Stimulated activated CD4-positive, alpha-beta T cell treated with anti-CD3 and anti-CD28 coated beads, Interleukin-4, amount 100 ng/mL, for 24 hours (primary cell): ENCODE measurements at regions not wholly inside any gene's neighbourhood (a gene's known extent, or its start where the extent isn't known, plus 50 kb on each side); places are given as distances from the start of the nearest gene placed in this dataset.
"Not testable (repeated sequence)": the region's sequence is repeated elsewhere in the genome, so short reads cannot be mapped to it uniquely, and the experiment has no call there.

Source experiments
- DNase-seq: peaks from one replicate; pipeline ENCODE4 v3.0.0-alpha.2; 2020

DNA sequence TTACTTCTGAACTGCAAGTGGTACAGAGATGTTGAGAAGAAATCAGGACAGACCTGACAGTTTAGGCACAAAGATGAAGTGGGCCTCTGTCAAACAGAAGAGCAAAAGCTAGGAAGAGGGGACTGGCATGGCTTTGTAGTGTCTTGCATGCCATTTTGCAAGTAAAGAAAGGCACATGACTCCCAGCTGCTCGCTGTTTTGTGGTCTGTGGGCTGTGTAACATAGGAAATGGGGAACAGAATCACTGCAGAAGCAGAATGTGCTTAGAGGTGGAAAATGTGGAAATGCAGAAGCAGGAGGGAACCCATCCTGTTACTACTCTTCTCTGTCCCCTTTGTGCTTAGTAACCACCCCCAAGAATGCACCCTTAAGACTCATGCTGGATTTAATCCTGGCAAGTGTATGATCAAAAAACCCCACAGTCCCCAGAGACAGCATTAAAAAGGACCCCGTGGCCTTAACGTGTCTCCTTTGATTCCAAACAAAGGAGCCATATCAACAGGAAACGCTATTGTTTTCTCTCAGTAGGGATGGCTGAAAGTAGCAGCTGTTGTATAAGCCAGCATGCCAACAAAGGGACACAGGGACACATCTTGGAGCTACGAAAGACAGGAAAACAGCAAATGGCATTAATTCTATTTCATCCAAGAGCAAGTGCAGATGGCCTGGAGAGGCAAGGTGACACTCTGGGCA, 177.6 kb upstream of the GLRA2 start:
- DNase-seq: no peak

DNA sequence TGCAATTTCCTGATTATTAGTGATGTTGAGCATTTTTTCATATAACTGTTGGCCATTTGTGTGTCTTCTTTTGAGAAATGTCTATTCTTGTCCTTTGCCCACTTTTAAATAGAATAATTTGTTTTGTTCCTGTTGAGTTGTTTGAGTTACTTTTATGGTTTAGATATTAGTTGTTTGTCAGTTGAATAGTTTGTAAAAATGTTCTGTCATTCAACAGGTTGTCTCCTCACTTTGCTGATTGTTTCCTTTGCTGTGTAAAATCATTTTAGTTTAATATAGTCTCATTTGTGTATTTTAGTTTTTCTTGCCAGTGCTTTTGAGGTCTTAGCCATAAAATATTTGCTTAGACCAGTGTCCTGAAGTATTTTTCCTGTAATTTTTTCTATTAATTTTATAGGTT, 181.8 kb upstream of the GLRA2 start:
- DNase-seq: no peak

DNA sequence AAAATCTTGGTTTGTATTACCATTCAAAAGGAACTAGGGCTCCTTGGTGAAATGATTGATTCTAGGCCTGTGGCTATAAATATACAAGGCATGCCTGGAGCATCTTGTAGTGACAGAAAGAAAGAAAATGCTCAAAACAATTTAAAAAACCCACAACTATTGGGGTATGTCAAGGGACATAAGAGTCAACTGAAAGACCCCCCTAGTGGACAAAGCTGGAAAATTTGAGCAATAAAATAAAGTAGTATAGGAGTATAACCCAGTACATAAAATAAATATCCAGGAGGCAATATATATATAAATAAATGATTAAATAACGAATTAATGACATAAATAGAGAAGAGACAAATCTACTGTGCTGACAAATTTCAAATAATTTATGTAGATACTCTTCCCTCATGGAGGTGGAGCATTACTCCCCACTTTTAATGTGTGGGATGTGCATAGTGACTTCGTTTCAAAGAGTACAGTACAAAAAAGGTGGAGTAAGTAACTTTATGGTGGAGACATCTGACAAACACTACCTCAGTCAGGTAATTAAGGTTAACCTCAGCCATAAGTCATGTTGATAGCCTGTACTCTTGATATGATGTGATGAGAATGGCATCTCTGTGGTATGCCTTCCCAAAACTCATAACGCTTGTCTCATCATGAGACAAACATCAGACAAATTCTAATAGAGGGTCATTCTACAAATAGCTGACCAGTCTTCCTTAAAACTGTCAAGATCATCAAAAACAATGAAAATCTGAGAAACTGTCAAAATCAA, 185.0 kb upstream of the GLRA2 start:
- no peak for DNase-seq

DNA sequence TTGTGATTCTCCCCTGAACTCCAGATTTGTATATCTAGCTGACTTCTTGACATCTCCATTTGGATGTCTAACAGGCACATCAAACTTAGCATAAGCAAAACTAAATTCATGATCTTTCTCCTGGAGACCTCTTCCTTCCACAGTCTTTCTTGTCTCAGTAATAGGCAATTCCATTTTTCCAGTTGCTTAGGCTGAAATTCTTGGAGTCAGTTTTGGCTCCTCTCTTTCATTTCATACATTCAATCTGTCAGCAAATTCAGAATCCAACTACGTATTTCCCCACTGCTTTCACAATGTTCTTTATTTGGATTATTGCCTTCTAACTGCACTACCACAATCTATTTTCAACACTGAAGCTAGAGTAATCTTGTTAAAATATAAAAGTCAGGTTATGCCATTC, 219.9 kb upstream of the GLRA2 start:
- DNase-seq: no peak

DNA sequence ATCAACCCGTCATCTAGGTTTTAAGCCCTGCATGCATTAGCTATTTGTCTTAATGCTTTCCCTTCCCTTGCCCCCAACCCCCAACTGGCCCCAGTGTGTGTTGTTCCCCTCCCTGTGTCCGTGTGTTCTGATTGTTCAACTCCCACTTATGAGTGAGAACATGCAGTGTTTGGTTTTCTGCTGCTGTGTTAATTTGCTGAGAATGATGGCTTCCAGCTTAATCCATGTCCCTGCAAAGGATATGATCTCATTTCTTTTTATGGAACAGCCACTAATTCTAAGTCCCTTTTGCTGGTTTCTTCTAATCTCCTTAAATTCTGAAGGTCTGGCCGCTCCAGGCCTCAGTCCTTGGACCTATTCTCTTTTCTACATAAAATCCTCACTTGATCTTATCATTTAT, 220.4 kb upstream of the GLRA2 start:
- DNase-seq: not testable (repeated sequence)

DNA sequence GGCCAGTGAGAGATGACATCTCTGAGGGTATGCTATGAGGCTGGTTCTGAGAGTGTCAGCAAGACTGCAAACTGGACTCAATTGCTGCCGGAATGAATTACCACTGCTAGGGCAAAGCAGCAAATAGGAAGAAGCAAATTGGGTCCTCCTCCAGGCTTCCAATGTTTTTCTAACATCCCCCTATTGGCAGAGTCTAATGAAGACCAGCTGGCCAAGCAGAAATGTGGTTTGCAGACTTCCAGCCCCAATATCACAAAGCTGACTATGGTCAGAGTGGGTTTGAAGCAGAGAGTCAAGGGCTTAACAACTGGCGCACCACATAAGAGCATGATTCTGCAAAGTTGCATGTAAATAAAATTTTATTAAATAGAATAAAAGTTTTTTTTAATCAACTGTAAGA, 225.4 kb upstream of the GLRA2 start:
- no peak for DNase-seq

DNA sequence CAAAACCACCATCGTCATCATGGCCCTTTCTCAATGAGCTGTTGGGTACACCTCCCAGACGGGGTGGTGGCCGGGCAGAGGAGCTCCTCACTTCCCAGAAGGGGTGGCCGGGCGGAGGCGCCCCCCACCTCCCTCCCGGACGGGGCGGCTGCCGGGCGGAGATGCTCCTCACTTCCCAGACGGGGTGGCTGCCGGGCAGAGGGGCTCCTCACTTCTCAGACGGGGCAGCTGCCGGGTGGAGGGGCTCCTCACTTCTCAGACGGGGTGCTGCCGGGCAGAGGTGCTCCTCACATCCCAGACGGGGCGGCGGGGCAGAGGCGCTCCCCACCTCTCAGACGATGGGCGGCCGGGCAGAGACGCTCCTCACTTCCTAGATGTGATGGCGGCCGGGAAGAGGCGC, 226.8 kb upstream of the GLRA2 start:
- not testable (repeated sequence) for DNase-seq

DNA sequence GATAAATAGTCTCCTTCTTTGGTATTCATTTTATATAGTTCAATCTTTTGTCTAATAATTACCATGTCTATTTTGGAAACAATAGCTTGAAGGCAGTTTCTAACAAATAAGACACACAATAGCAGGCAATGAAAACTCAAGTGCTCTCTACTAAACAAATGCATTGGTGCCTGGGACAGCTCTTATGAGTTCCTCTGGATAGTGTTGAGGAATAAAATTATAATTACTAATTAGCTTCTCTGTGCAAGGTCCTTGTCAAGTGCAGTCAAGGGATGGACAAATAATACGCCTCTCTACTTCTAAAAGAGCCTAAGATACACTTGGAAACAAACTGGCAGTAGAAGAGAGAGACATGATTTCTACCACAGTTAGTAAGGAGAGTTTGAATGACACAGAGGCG, 229.0 kb upstream of the GLRA2 start:
- no peak for DNase-seq

DNA sequence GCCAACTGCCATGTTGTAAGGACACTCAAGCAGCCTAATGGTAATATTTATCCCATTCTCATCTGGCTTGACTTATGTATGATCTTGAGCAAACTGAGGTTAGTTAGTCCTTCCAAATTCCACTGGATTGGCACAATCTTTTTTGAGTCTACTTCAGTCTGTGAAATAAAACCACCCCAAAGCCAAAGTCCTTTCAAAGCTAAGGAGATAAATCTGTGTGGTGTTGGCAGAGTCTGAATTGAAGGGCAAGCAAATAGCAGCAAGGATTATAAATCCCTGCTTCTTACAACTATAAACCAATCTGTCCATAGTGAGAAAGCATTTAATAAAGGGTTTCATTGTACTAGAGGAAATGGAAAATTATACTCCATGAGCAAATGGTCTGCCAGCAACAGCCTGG, 233.9 kb upstream of the GLRA2 start:
- no peak for DNase-seq

DNA sequence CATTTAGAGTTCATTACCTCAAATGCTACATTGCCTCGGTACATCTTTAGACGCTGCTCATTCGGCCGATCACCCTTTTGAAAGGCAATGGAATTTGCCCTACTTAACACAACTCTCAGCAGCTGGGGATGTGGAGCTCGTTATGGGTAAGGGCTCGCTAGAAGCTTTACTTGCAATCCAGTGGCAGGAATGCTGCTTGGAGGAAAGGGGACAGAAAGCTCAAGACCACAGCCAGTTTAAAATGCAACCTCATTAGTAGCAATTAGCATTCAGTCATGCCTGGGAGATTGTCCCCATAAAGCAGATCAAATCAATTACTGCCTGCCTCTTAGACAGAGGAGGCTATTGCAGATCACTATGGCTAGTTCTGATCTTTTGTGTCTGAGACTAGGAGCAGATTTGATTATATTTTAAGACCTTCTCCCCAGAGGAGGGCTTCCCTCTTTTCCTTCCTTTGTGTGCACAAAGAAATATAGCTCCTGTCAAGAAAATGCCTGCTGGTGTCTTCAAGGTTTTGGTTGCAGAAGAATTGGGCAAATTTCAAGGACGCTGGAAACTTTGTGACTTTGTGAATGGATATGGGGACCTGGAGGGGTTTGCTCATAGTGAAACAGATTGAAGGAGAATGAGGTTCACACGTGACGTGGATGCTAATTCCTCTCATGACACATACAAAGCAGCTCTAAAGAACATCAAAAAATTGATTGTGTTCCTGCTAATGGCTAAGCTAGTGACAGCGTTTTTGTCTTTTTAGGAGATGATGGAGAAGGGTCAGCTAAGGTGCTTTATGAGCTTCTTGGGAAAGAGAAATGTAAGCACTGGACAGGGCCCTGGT, 237.5 kb upstream of the GLRA2 start:
- DNase-seq: no peak

DNA sequence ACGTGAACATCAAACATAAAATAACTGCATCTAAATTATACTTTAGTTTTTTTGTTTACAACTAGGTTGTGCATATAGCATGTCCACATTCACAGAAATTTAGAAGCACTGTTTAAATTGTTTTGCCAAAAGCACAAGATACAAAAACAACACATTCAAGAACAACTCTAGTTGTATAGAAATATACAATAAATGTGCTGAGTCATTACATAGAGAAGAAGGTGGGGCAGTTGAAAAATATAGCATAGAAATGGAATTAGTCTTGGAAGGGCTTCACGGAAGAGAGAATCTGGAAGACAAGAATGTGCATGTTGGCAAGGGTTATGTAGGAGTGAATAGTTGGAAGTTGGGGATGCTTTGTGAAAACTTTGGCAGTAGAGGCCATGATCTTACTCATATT, 239.0 kb upstream of the GLRA2 start:
- DNase-seq: no peak

DNA sequence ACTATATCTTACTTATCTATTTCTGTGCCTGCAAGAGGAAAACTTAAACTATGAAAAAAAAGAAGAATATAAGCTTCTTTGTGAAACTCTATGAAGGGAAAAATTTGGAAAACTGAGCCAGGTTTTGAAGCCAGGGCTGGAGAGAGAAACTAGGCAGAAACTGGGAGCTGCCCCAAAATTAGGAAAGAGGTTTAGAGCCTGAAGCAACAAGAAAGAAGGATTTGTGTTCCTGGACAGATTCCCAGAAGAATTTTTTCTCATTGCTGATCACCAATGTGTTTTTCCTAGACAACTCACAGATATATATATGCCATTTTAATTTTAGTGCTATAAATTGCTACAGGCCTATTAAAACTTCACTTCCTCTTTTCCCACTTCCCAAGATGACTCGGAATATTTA, 245.0 kb upstream of the GEMIN8 start:
- no peak for DNase-seq

DNA sequence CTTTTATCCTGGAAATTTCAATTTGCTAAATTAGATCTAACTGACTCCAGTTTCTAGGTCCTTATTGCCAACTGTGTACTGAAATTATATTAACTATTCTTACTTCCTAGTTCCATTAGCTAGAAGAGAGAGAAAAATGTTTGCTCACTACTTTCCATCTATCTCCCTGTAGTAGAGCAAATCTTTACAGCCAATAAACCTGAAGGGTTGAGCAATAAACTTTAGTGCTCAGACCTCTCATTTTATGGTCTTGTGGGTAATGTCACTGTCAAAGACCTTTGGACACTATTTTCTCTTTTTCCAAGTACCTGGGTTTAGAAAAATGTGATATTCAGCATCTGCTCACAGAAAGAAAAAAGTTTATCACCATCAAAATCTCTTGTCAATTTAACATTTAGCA, 237.5 kb upstream of the GEMIN8 start:
- no peak for DNase-seq

DNA sequence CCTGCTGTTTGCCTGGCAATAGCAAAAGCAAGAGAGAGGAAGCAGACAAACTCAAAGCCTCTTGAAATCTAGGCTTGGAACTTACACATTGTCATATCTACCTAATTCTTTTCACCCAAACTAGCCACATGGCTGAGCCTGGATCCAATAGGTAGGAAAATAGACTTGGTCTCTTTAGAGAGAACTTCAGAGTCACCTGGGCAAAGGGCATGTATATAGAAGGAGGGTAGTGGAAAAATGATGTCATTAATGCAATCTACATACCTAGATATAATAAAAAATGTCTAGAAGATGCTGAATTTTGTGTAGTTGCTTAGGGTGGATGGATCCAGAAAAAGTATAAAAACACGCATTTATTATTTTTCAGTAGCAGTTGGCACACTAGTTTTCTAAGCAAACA, 237.0 kb upstream of the GEMIN8 start:
- DNase-seq: no peak

DNA sequence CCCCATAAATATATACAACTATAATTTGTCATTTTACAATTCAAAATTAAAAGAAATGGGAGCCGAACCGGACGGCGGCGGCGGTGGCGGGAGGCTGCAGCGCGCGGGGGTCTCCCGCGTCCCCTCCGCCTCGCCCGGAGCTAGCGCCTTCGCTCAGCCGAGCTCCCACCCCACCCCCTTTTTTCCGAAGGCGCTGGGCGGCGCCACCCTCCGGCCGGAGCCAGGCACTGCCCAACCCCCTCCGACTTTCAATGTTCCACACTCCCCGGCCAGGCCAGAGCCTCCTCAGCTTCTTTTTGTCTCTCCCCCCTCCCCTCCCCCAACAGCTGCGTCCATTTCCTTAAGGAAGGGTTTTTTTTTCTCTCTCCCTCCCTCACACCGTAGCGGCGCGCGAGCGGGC, 214.1 kb upstream of the GEMIN8 start:
- DNase-seq: no peak

DNA sequence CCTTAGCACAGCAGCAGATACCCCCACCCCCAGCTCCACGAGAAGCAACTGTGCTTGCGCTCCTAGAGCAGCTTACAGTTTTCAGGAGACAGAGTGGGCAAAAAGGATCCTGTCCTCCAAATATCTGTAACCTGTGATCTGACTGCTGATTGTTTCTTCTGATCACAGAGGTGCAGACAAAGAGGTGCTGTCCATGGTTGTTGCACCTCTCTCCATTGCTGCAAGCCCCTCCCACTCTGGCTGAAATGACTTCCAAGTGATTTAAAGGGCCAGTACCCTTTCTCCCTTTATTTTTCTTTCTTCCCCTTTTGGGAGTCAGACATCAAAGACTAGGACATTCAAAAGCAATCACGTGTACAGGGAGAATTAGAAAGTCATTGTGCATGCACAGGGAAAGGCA, 205.3 kb upstream of the GEMIN8 start:
- DNase-seq: no peak

DNA sequence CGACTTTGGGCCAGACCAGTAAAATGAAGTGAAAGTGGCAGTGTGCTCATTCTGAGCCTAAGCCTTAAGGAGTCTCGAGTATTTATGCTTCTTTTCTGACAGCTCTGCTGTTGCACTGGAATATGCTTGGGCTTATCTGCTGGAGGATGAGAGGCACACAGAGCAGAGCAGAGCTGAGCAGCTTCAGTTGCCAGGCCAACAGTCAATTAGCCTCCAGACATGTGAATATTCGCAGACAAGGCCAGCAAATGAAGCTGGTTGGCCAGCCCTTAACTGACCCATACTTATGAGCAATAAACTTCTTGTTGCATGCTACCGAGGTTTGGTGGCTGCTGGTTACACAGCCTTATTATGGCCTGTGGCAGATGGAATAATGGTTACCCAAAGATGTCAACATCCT, 203.0 kb upstream of the GEMIN8 start:
- DNase-seq: no peak

DNA sequence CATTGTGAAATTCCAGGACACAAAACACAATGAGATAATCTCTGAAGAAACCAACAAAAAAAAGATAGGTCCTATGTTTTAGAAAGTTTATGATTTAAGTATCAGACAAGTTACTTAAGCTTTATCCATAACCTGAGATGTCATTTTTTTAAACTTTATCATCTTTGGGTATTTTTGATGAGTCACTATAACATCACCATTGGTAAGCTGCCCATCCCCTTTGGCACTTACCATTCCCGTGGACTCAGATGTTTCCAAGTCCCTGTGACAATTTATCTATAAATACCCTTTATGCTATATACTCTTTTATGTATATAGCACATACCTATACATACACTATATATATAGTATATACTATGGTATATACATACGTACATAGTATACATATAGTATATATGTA, 198.9 kb upstream of the GEMIN8 start:
- no peak for DNase-seq

DNA sequence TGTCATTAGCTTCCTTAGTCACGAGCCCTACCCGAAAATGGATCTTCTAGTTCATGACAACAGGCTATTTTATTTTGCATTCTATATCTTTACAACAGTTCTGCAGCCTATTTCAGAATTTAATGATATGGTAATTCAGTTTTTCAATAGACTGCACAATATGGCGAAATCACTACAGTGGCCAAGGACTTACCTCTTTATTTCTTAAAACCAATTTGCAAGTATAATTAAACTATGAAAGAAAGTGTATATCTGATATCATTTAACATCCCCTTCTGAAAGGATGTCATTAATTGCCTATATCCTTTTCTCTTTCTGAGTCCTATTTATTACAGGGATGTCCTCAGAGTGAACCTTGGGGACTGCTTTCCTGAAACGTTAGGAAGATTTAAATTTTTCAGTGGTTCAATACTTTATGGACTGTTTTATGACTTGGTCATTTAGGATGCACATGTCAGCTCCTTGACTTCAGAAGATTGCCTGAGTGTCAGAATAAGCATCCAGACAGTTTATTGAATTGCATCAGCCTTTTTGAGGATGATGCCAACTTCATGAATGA, 190.8 kb upstream of the GEMIN8 start:
- no peak for DNase-seq

DNA sequence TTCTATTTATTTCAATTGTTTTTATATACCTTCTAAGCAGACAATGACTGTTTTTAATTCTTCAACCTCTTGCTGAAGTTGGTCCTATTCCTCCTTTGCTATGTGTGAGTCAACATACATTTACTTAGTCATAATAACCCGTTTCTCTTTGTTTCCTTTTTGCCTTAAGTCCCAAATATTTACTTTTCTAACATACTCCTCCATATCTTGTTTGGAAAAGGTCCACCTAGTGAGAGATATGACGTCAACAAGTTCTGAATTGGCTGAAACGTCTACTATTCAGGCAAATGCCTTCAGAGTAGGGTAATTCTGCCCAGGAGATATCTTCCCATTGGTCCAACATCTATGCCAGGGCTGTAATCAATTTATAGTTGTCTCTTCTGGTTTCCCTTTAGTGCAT, 179.3 kb upstream of the GEMIN8 start:
- DNase-seq: no peak

DNA sequence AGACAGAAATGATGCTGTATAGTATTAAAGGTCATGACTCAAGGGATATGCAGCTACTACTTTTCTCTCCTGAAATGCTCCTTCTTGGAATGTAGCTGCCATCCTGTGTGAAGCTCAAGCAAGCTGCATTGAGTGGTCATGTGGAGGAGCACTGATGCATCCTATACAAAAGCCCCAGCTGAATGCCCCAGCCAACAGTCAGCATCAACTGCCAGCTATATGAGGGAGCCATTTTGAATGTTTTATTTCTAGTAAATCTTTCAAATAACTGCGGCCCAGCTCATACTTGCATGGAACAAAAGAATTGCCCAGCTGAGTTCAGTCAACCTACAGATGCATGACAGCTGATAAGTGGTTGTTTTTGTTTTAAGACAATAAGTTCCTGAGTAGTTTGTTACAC, 165.0 kb upstream of the GEMIN8 start:
- DNase-seq: no peak

DNA sequence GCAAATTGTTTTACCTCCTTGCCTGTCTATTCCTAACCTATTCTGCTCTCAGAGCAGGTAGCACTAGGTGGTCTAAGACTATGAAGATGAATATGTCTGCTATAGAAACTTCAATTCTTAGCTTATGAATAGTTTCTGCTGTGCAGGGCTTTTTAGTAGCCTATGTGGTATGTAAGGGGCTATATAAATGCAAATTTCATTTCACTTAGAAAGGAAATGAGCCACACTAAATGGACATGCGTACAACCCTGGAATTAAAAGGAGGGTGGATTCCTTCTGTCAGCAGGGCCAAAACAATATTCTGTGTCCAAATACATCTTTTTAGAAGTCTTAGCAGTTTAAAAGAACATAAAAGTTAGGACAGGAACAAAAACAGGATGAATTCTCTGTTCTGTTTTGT, 163.9 kb upstream of the GEMIN8 start:
- DNase-seq: no peak

DNA sequence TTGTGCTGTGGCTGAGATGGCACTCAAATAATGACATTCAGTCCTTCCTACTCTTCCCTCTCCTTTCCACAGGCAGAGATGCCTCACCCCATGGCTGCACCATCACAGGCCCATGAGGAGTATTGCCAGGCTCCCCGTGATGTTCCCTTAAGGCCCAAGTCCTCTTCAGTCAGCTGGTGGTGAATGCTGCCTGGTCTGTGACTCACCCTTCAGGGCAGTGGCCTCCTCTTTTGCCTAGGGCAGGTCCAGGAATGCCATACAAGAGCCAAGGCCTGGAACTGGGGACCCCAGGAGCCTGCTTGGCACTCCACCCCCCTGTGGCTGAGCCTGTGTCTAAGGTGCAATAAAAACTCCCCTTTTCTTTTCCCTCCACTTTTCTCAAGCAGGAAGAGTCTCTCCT, 144.2 kb upstream of the GEMIN8 start:
- DNase-seq: no peak

DNA sequence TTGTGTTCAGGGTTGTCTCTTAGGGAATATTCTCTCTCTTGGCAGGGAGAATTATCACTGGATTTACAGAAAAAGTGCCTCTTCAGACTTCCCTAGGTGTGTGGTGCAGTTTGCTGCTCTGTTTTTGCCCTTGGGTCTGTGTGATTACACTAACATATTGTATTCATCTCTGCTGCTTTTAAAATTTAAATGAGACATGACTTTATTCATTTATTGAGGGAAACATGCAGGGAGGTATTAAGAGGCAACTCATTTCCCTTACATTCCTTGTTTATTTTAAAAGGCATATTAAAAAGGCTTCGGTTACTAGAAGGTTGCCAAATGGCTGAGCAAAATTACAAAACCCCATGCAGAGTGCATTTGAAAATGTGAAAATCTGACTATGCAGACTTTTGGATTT, 135.1 kb upstream of the GEMIN8 start:
- no peak for DNase-seq
